ENCODE measurements at regions not wholly inside any gene's neighbourhood (a gene's known extent, or its start where the extent isn't known, plus 50 kb on each side); places are given as distances from the start of the nearest gene placed in this dataset.

- TF ChIP-seq CTCF (IDR thresholded peaks at IDR 0.05) = no peak
- TF ChIP-seq POLR2A (IDR thresholded peaks at IDR 0.05) = no peak
Observed at GRCh38 chr4:83929550-83929949, 393.6 kb downstream of the GPAT3 start.
